Activated naive CD4-positive, alpha-beta T cell treated with anti-CD3 and anti-CD28 coated beads for 36 hours (primary cell): ENCODE measurements at regions not wholly inside any gene's neighbourhood (a gene's known extent, or its start where the extent isn't known, plus 50 kb on each side); places are given as distances from the start of the nearest gene placed in this dataset.

Source experiments
- CTCF ChIA-PET: fragments of 350-600 bp; sonication (Branson Sonifier 250); formaldehyde crosslinking; loops from one replicate; lab custom pipeline; 2021; ENCODE audit warnings: antibody characterized with exemption; lab: Charles Lee
- DNase-seq: peaks from one replicate; pipeline ENCODE4 v3.0.0-alpha.2; 2020
- H3K27ac Mint-ChIP-seq: one replicate; pipeline ENCODE4 v1.8.0; 2021; ENCODE audit warnings: mild to moderate bottlenecking, mixed read lengths
- H3K27me3 Mint-ChIP-seq: one replicate; pipeline ENCODE4 v1.8.0; 2021; ENCODE audit warnings: low read depth, mixed read lengths
- H3K36me3 Mint-ChIP-seq: one replicate; pipeline ENCODE4 v1.8.0; 2021; ENCODE audit warnings: low read depth, mixed read lengths
- H3K4me1 Mint-ChIP-seq: one replicate; pipeline ENCODE4 v1.8.0; 2021; ENCODE audit warnings: low read depth, mixed read lengths
- H3K4me3 Mint-ChIP-seq: one replicate; pipeline ENCODE4 v1.8.0; 2021; ENCODE audit warnings: mild to moderate bottlenecking, moderate library complexity, mixed read lengths
- H3K9me3 Mint-ChIP-seq: one replicate; pipeline ENCODE4 v1.8.0; 2021; ENCODE audit warnings: mixed read lengths
- intact Hi-C: fragments of 100-400 bp; cut with micrococcal nuclease; formaldehyde crosslinking; loops from one replicate; pipeline ENCODE4 v1.15.1; 2023

GRCh38 chr6:27761391-27761790 is 150.8 kb downstream of the OR2B2 start:
- DNase-seq: no peak
- H3K4me3 Mint-ChIP-seq: no peak overlapping the region
- CTCF ChIA-PET: interaction anchor here (0.6 to 1.5 kb wide), 2 partner anchors 11 to 17 kb away, joined by 3 to 6 read pairs; no protein-coding TSS in a partner anchor
- H3K36me3 Mint-ChIP-seq: peaks cover 1% of the 10 kb centered on the region
- no peaks in the 10 kb centered on the region for H3K27me3 Mint-ChIP-seq
- no peaks in the 10 kb centered on the region for H3K9me3 Mint-ChIP-seq
- intact Hi-C loops: no loop called here
- peaks cover 28% of the 10 kb centered on the region for H3K4me1 Mint-ChIP-seq
- H3K27ac Mint-ChIP-seq: peak overlapping the region; percentile 21

- Mint-ChIP-seq H3K4me1 (peaks cover 28% of the 10 kb centered on the region), H3K4me3 (no peak overlapping the region), H3K36me3 (peaks cover 1% of the 10 kb centered on the region), H3K9me3 (no peaks in the 10 kb centered on the region), H3K27me3 (no peaks in the 10 kb centered on the region), H3K27ac (no peak overlapping the region)
- CTCF ChIA-PET: interaction anchor here (1.3 to 2.4 kb wide), 3 partner anchors 11 to 36 kb away, joined by 6 to 22 read pairs (median 6); no protein-coding TSS in a partner anchor
- intact Hi-C loops: no loop called here
- DNase-seq: no peak
Measured at GRCh38 chr6:27760464-27760863, 151.7 kb downstream of the OR2B2 start.

- peaks cover 31% of the 10 kb centered on the region for H3K4me1 Mint-ChIP-seq
- DNase-seq: no peak
- no peak overlapping the region for H3K4me3 Mint-ChIP-seq
- intact Hi-C loops: loop anchor here (10.0 kb wide), 1 partner anchor 1155 kb away; no protein-coding TSS in a partner anchor
- H3K36me3 Mint-ChIP-seq: peaks cover 1% of the 10 kb centered on the region
- CTCF ChIA-PET: interaction anchor here (0.6 to 2.4 kb wide), 4 partner anchors 11 to 703 kb away, joined by 3 to 22 read pairs (median 4); no protein-coding TSS in a partner anchor
- H3K27ac Mint-ChIP-seq: no peak overlapping the region
- no peaks in the 10 kb centered on the region for H3K9me3 Mint-ChIP-seq
- H3K27me3 Mint-ChIP-seq: no peaks in the 10 kb centered on the region
Measured at GRCh38 chr6:27759930-27760329, 152.3 kb downstream of the OR2B2 start.

- Mint-ChIP-seq H3K36me3 (peaks cover 1% of the 10 kb centered on the region), H3K9me3 (no peaks in the 10 kb centered on the region), H3K4me3 (peak overlapping the region; percentile 85), H3K27me3 (no peaks in the 10 kb centered on the region), H3K27ac (no peak overlapping the region), H3K4me1 (peaks cover 34% of the 10 kb centered on the region)
- no peak for DNase-seq
- intact Hi-C loops: loop anchor here (10.0 kb wide), 1 partner anchor 1154 kb away; no protein-coding TSS in a partner anchor
- CTCF ChIA-PET: interaction anchor here (2.4 kb wide), 1 partner anchor 13 kb away, joined by 22 read pairs; no protein-coding TSS in a partner anchor
Measured at GRCh38 chr6:27758491-27758890, 153.7 kb downstream of the OR2B2 start.

- Mint-ChIP-seq H3K4me3 (peak overlapping the region; percentile 85), H3K27ac (peak overlapping the region; percentile 57), H3K36me3 (no peaks in the 10 kb centered on the region), H3K27me3 (no peaks in the 10 kb centered on the region), H3K9me3 (no peaks in the 10 kb centered on the region), H3K4me1 (peaks cover 36% of the 10 kb centered on the region)
- peak; percentile 71 for DNase-seq
- intact Hi-C loops: loop anchor here (2.0 to 10.0 kb wide), 2 partner anchors 15 to 1153 kb away; no protein-coding TSS in a partner anchor
- CTCF ChIA-PET: interaction anchor here (1.2 to 3.9 kb wide), 4 partner anchors 15 to 69 kb away, joined by 3 to 20 read pairs (median 4); no protein-coding TSS in a partner anchor
Measured at GRCh38 chr6:27757307-27757706, 154.9 kb downstream of the OR2B2 start.

GRCh38 chr6:27755768-27756167 is 156.4 kb downstream of the OR2B2 start:
- CTCF ChIA-PET: interaction anchor here (0.6 to 3.9 kb wide), 7 partner anchors 16 to 629 kb away, joined by 3 to 20 read pairs (median 3); no protein-coding TSS in a partner anchor
- H3K36me3 Mint-ChIP-seq: no peaks in the 10 kb centered on the region
- H3K9me3 Mint-ChIP-seq: no peaks in the 10 kb centered on the region
- intact Hi-C loops: loop anchor here (2.0 to 10.0 kb wide), 2 partner anchors 17 to 1151 kb away; no protein-coding TSS in a partner anchor
- no peak for DNase-seq
- no peak overlapping the region for H3K27ac Mint-ChIP-seq
- no peaks in the 10 kb centered on the region for H3K27me3 Mint-ChIP-seq
- H3K4me3 Mint-ChIP-seq: no peak overlapping the region
- H3K4me1 Mint-ChIP-seq: peaks cover 38% of the 10 kb centered on the region

- Mint-ChIP-seq H3K27ac (no peak overlapping the region), H3K4me1 (peaks cover 28% of the 10 kb centered on the region)
Measured at GRCh38 chr6:27754408-27754782, 157.8 kb downstream of the OR2B2 start.

GRCh38 chr6:27753668-27754407 is 158.4 kb downstream of the OR2B2 start:
- no peaks in the 10 kb centered on the region for H3K27me3 Mint-ChIP-seq
- no peaks in the 10 kb centered on the region for H3K9me3 Mint-ChIP-seq
- H3K36me3 Mint-ChIP-seq: no peaks in the 10 kb centered on the region
- DNase-seq: peak; percentile 88
- CTCF ChIA-PET: interaction anchor here (0.5 to 3.9 kb wide), 9 partner anchors 18 to 502 kb away, joined by 3 to 20 read pairs (median 3); a partner anchor contains a TSS
- H3K27ac Mint-ChIP-seq: peak overlapping the region; percentile 82
- intact Hi-C loops: loop anchor here (1.0 to 10.0 kb wide), 14 partner anchors 16 to 1732 kb away; partner anchors contain the start of gene ZNF184
- H3K4me3 Mint-ChIP-seq: peak overlapping the region; percentile 77
- H3K4me1 Mint-ChIP-seq: peaks cover 28% of the 10 kb centered on the region

More at GRCh38 chr6:27754408-27754782, 157.8 kb downstream of the OR2B2 start:
- no peaks in the 10 kb centered on the region for H3K27me3 Mint-ChIP-seq
- CTCF ChIA-PET: interaction anchor here (0.5 to 3.9 kb wide), 10 partner anchors 18 to 503 kb away, joined by 3 to 20 read pairs (median 4); a partner anchor contains a TSS
- H3K9me3 Mint-ChIP-seq: no peaks in the 10 kb centered on the region
- peak overlapping the region; percentile 32 for H3K4me3 Mint-ChIP-seq
- no peak for DNase-seq
- intact Hi-C loops: loop anchor here (5.0 to 10.0 kb wide), 5 partner anchors 147 to 1732 kb away; a partner anchor contains a TSS
- H3K36me3 Mint-ChIP-seq: no peaks in the 10 kb centered on the region

- Mint-ChIP-seq H3K4me1 (peaks cover 24% of the 10 kb centered on the region), H3K9me3 (no peaks in the 10 kb centered on the region), H3K27me3 (peaks cover 3% of the 10 kb centered on the region), H3K27ac (peak overlapping the region; percentile 97), H3K36me3 (no peaks in the 10 kb centered on the region), H3K4me3 (peak overlapping the region; percentile 87)
- CTCF ChIA-PET: interaction anchor here (0.6 to 1.9 kb wide), 22 partner anchors 9 to 575 kb away, joined by 3 to 14 read pairs (median 4); no protein-coding TSS in a partner anchor
- intact Hi-C loops: loop anchor here (1.0 to 10.0 kb wide), 12 partner anchors 33 to 1730 kb away; partner anchors contain the start of gene POM121L2
- DNase-seq: peak; percentile 57
Measured at GRCh38 chr6:27752038-27752885, 159.9 kb downstream of the OR2B2 start.

GRCh38 chr6:27748661-27749060 is 163.5 kb downstream of the OR2B2 start:
- H3K36me3 Mint-ChIP-seq: no peaks in the 10 kb centered on the region
- H3K4me1 Mint-ChIP-seq: peaks cover 18% of the 10 kb centered on the region
- intact Hi-C loops: no loop called here
- DNase-seq: no peak
- H3K4me3 Mint-ChIP-seq: no peak overlapping the region
- CTCF ChIA-PET: interaction anchor here (1.4 kb wide), 1 partner anchor 24 kb away, joined by 3 read pairs; no protein-coding TSS in a partner anchor
- no peaks in the 10 kb centered on the region for H3K9me3 Mint-ChIP-seq
- peaks cover 18% of the 10 kb centered on the region for H3K27me3 Mint-ChIP-seq
- no peak overlapping the region for H3K27ac Mint-ChIP-seq

GRCh38 chr6:27747637-27748036 is 164.6 kb downstream of the OR2B2 start:
- H3K27me3 Mint-ChIP-seq: peaks cover 27% of the 10 kb centered on the region

More at GRCh38 chr6:27747637-27748036, 164.6 kb downstream of the OR2B2 start:
- CTCF ChIA-PET: interaction anchor here (1.4 kb wide), 1 partner anchor 25 kb away, joined by 3 read pairs; no protein-coding TSS in a partner anchor
- peaks cover 18% of the 10 kb centered on the region for H3K4me1 Mint-ChIP-seq
- H3K9me3 Mint-ChIP-seq: no peaks in the 10 kb centered on the region
- no peak for DNase-seq
- H3K27ac Mint-ChIP-seq: no peak overlapping the region
- no peaks in the 10 kb centered on the region for H3K36me3 Mint-ChIP-seq
- H3K4me3 Mint-ChIP-seq: no peak overlapping the region
- intact Hi-C loops: no loop called here
